Osteoblast (primary cell): ENCODE measurements at regions not wholly inside any gene's neighbourhood (a gene's known extent, or its start where the extent isn't known, plus 50 kb on each side); places are given as distances from the start of the nearest gene placed in this dataset.
A peak's percentile ranks its signal among the peaks of the same experiment; 100 is the strongest.

Experiments used
- DNase-seq: peaks from one replicate; pipeline ENCODE4 v3.0.0; 2011; ENCODE audit warnings: low spot score, mixed read lengths; ENCODE audit not compliant: insufficient read length; ENCODE audit errors: missing footprints
- H2AFZ ChIP-seq: 2 replicates; pipeline ENCODE4 v1.6.0; 2011; ENCODE audit warnings: mild to moderate bottlenecking, low read length
- H3K27ac ChIP-seq: 2 replicates; pipeline ENCODE4 v1.5.1; 2011; ENCODE audit warnings: mild to moderate bottlenecking, low read depth, low read length, moderate library complexity
- H3K27me3 ChIP-seq: 2 replicates; pipeline ENCODE4 v1.6.0; 2012; ENCODE audit warnings: mild to moderate bottlenecking, control low read depth, inconsistent platforms, low read length, moderate library complexity; ENCODE audit not compliant: insufficient read depth
- H3K36me3 ChIP-seq: 2 replicates; pipeline ENCODE4 v1.5.1; 2011; ENCODE audit warnings: mild to moderate bottlenecking, low read length, control low read depth, moderate library complexity; ENCODE audit not compliant: insufficient read depth
- H3K4me1 ChIP-seq: 2 replicates; pipeline ENCODE4 v1.5.1; 2011; ENCODE audit warnings: mild to moderate bottlenecking, low read length, control low read depth, moderate library complexity; ENCODE audit not compliant: insufficient read depth
- H3K4me2 ChIP-seq: 2 replicates; pipeline ENCODE4 v1.6.0; 2011; ENCODE audit warnings: mild to moderate bottlenecking, low read length; ENCODE audit not compliant: insufficient read depth
- H3K4me3 ChIP-seq: fragments of 200-600 bp; sonication (generic); 3 replicates; pipeline ENCODE4 v1.5.1; 2012; ENCODE audit warnings: mild to moderate bottlenecking, low read length, inconsistent platforms; ENCODE audit not compliant: insufficient read depth
- H3K79me2 ChIP-seq: 2 replicates; pipeline ENCODE4 v1.6.0; 2012; ENCODE audit warnings: mild to moderate bottlenecking, low read length, control low read depth, inconsistent platforms; ENCODE audit not compliant: insufficient read depth
- H3K9me3 ChIP-seq: 2 replicates; pipeline ENCODE4 v1.5.1; 2011; ENCODE audit warnings: low read depth, low read length, control low read depth
- H4K20me1 ChIP-seq: 2 replicates; pipeline ENCODE4 v1.6.0; 2012; ENCODE audit warnings: mild to moderate bottlenecking, low read length, control low read depth; ENCODE audit not compliant: insufficient read depth
- TF ChIP-seq, protein P1 (sequence below): IDR thresholded peaks from 2 replicates; pipeline ENCODE4 v1.5.1; 2011; ENCODE audit warnings: mild to moderate bottlenecking, low read depth, low read length, moderate library complexity; ENCODE audit errors: extremely low read depth

DNA sequence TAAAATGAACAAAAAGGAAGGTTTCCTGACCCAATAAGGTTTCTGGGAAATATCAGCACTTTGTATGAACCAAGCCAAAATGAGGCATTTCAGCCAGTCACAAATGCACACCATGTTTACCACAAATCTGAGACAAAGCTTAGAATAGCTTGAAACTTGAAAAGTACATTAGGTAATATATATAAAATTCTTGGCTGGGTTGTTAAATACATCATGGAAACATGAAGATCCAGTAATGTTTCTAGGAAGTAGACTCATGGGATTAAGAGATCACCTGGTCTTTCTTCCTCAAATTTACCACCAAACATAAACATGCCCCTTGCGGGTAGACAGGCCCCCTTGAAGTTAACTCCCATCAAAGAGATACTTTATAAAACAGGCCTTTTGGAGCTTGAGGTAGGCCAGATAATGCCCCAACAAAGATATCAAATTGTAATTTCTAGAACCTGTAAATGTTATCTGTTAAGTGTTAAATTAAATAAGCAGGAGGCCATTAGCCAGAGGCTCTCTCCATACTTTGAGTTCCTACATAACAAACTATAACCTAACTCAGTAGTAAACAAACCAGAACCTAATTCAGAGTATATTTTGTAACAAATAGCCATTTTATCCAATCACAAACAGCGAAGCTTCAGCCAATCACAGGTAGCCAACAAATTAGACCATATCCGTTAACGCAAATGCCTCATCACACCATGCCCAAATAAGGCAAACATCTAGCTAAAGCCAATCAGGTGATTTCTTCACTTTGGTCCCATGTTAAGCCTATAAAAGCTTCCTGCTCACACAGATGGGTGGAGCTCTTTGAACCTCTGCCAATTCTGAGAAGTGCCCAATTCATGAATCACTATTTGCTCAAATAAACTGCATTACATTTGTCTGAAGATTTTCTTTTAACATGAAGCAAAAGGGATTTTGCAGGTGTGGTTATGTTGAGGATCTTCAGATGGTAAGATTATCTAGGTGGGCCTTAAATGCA is 127.9 kb upstream of the TARS1 start:
- Histone ChIP-seq H3K4me2 (peak overlapping the region; percentile 10), H4K20me1 (no peaks in the 10 kb centered on the region), H3K4me1 (peaks cover 70% of the 10 kb centered on the region), H3K9me3 (no peaks in the 10 kb centered on the region), H3K27me3 (no peaks in the 10 kb centered on the region), H3K4me3 (no peak overlapping the region), H3K27ac (peak overlapping the region; percentile 92), H2AFZ (no peak overlapping the region), H3K36me3 (no peaks in the 10 kb centered on the region), H3K79me2 (no peaks in the 10 kb centered on the region)
- DNase-seq = no peak
- TF ChIP-seq, protein P1, sequence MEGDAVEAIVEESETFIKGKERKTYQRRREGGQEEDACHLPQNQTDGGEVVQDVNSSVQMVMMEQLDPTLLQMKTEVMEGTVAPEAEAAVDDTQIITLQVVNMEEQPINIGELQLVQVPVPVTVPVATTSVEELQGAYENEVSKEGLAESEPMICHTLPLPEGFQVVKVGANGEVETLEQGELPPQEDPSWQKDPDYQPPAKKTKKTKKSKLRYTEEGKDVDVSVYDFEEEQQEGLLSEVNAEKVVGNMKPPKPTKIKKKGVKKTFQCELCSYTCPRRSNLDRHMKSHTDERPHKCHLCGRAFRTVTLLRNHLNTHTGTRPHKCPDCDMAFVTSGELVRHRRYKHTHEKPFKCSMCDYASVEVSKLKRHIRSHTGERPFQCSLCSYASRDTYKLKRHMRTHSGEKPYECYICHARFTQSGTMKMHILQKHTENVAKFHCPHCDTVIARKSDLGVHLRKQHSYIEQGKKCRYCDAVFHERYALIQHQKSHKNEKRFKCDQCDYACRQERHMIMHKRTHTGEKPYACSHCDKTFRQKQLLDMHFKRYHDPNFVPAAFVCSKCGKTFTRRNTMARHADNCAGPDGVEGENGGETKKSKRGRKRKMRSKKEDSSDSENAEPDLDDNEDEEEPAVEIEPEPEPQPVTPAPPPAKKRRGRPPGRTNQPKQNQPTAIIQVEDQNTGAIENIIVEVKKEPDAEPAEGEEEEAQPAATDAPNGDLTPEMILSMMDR = no peak

DNA sequence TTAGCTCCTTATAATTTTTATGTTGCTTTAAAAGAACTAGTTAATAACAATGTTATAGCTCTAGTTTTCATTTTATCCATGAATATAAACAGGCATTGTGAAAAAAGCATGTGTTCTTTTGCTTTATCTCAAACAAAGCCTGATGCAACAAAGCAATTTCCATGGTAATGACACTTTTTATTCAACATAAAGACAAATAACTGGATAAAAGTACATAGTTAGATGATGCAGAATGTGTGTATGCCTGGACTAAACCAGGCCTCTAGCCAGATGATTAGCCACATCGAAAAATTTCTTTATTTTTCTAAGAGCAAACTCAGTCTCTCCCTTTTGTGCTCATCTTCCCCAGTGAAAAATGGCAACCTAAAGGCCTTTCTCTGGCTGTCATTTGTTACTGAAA is 125.6 kb upstream of the TARS1 start:
- Histone ChIP-seq H3K4me3 (no peak overlapping the region), H3K27ac (peak overlapping the region; percentile 92), H3K36me3 (no peaks in the 10 kb centered on the region), H3K27me3 (no peaks in the 10 kb centered on the region), H3K79me2 (no peaks in the 10 kb centered on the region), H3K4me1 (peaks cover 72% of the 10 kb centered on the region), H2AFZ (peak overlapping the region; percentile 24), H3K4me2 (no peak overlapping the region), H4K20me1 (no peaks in the 10 kb centered on the region), H3K9me3 (no peaks in the 10 kb centered on the region)
- TF ChIP-seq, protein P1 = no peak
- DNase-seq = no peak

DNA sequence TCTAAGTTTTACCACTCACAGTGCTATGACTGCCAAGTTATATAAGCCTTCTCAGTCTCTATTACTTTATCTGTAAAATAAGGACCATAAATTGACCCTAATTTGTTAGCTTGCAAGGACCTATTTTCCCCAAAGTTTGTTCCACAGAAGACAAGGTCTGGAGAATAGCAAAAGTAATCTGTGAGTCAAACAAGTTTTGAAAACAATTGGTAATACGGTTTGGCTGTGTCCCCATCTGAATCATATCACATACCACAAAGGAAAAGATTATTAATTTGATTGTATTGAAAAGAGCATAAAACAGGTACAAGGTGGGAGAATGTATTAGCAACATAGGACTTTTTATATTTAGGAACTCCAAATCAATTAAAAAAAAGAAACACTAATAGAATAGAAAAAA is 124.0 kb upstream of the TARS1 start:
- DNase-seq = no peak
- H3K36me3 ChIP-seq = no peaks in the 10 kb centered on the region

DNA sequence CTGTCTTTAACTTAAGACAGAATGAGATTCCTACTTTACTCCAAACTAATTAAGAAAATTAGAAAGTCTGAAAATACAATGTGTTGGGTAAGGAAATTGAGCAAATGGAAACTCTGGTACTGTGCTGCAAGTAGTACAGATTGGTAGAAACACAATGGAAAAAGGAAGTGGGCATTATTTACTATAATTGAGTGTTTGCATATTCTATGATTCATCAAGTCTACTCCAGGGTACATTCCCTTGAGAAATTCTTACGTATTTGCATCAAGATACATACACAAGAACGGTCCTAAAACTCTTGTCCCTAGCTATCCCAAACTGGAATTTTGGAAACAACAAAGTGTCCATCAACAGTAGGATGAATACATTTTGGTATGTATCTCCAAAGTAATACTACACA is 123.5 kb upstream of the TARS1 start:
- H3K79me2 ChIP-seq = no peaks in the 10 kb centered on the region
- no peak for DNase-seq
- H3K27ac ChIP-seq = peak overlapping the region; percentile 92
- no peaks in the 10 kb centered on the region for H4K20me1 ChIP-seq
- H3K4me1 ChIP-seq = peaks cover 71% of the 10 kb centered on the region
- no peaks in the 10 kb centered on the region for H3K36me3 ChIP-seq
- H3K4me3 ChIP-seq = no peak overlapping the region
- H3K27me3 ChIP-seq = no peaks in the 10 kb centered on the region
- no peaks in the 10 kb centered on the region for H3K9me3 ChIP-seq
- no peak overlapping the region for H3K4me2 ChIP-seq
- no peak overlapping the region for H2AFZ ChIP-seq
- TF ChIP-seq, protein P1 = no peak

More for the DNA sequence above, 124.0 kb upstream of the TARS1 start:
- Histone ChIP-seq H4K20me1 (no peaks in the 10 kb centered on the region), H3K4me2 (no peak overlapping the region), H2AFZ (no peak overlapping the region), H3K4me3 (no peak overlapping the region), H3K9me3 (no peaks in the 10 kb centered on the region), H3K27me3 (no peaks in the 10 kb centered on the region), H3K4me1 (peaks cover 74% of the 10 kb centered on the region), H3K27ac (peak overlapping the region; percentile 92), H3K79me2 (no peaks in the 10 kb centered on the region)
- TF ChIP-seq, protein P1 = no peak
